ENCODE measurements at regions not wholly inside any gene's neighbourhood (a gene's known extent, or its start where the extent isn't known, plus 50 kb on each side); places are given as distances from the start of the nearest gene placed in this dataset.

DNA sequence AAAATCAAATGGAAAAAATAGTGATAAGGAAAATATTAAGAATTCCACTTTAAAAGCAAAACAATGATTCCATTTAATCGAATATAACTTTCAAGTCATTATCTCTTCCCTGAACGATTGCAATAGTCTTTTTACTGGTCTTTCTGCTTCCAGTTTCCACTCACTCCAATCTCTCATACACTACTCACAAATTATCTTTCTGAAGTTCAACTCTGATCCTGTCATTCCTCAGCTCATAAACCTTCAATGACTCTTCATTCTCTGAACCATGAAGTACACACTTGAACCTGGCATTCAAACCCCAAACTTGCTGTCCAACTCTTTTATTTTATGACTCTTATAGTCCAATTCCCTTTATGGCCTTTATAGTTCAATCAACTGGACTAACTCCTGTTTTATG lies 304.1 kb upstream of the TCF21 start:
- TF ChIP-seq, protein P1, sequence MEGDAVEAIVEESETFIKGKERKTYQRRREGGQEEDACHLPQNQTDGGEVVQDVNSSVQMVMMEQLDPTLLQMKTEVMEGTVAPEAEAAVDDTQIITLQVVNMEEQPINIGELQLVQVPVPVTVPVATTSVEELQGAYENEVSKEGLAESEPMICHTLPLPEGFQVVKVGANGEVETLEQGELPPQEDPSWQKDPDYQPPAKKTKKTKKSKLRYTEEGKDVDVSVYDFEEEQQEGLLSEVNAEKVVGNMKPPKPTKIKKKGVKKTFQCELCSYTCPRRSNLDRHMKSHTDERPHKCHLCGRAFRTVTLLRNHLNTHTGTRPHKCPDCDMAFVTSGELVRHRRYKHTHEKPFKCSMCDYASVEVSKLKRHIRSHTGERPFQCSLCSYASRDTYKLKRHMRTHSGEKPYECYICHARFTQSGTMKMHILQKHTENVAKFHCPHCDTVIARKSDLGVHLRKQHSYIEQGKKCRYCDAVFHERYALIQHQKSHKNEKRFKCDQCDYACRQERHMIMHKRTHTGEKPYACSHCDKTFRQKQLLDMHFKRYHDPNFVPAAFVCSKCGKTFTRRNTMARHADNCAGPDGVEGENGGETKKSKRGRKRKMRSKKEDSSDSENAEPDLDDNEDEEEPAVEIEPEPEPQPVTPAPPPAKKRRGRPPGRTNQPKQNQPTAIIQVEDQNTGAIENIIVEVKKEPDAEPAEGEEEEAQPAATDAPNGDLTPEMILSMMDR (IDR thresholded peaks at IDR 0.05) = no peak
- TF ChIP-seq EZH2phosphoT487 (IDR thresholded peaks at IDR 0.05) (no peak), EZH2 (IDR thresholded peaks at IDR 0.05) (no peak)

Data from neural progenitor cell (in vitro differentiated cells).